Stimulated activated CD4-positive, alpha-beta T cell treated with anti-CD3 and anti-CD28 coated beads, Interleukin-12 subunit alpha, Interleukin-12 subunit beta, amount 100 ng/mL, for 24 hours (primary cell): ENCODE measurements at regions not wholly inside any gene's neighbourhood (a gene's known extent, or its start where the extent isn't known, plus 50 kb on each side); places are given as distances from the start of the nearest gene placed in this dataset.
"Not testable (repeated sequence)": the region's sequence is repeated elsewhere in the genome, so short reads cannot be mapped to it uniquely, and the experiment has no call there.

Experiments used
- DNase-seq, 2 experiments: peaks; one replicate each; pipeline ENCODE4 v3.0.0-alpha.2; 2020; ENCODE audit warnings: low read depth in 2 of 2

GRCh38 chr15:81825136-81825535, 220.7 kb downstream of the MEX3B start:
- DNase-seq: no peak

GRCh38 chr15:81822587-81822986, 223.2 kb downstream of the MEX3B start:
- DNase-seq: not testable (repeated sequence)

- no peak for DNase-seq
Observed at GRCh38 chr15:81819924-81820635, 225.7 kb downstream of the MEX3B start.

- DNase-seq: no peak
Observed at GRCh38 chr15:81814882-81815455, 230.8 kb downstream of the MEX3B start.

GRCh38 chr15:81813215-81813614, 232.6 kb downstream of the MEX3B start:
- no peak for DNase-seq

GRCh38 chr15:81812456-81812855, 233.4 kb downstream of the MEX3B start:
- no peak for DNase-seq

GRCh38 chr15:81811736-81812135, 234.1 kb downstream of the MEX3B start:
- no peak for DNase-seq

GRCh38 chr15:81809543-81809942, 236.3 kb downstream of the MEX3B start:
- DNase-seq: no peak

GRCh38 chr15:81807806-81808205, 238.0 kb downstream of the MEX3B start:
- no peak for DNase-seq

GRCh38 chr15:81807186-81807585, 238.6 kb downstream of the MEX3B start:
- DNase-seq: no peak

GRCh38 chr15:81795899-81796298, 249.9 kb downstream of the MEX3B start:
- DNase-seq: no peak

GRCh38 chr15:81792646-81793045, 253.2 kb downstream of the MEX3B start:
- DNase-seq: no peak

- not testable (repeated sequence) for DNase-seq
Observed at GRCh38 chr15:81791322-81791721, 254.5 kb downstream of the MEX3B start.

- no peak for DNase-seq
Observed at GRCh38 chr15:81789403-81789802, 256.4 kb downstream of the MEX3B start.

GRCh38 chr15:81786776-81787175, 259.0 kb downstream of the MEX3B start:
- DNase-seq: no peak

- no peak for DNase-seq
Observed at GRCh38 chr15:81785679-81786078, 260.1 kb downstream of the MEX3B start.

- no peak for DNase-seq
Observed at GRCh38 chr15:81785181-81785580, 260.6 kb downstream of the MEX3B start.

GRCh38 chr15:81784751-81785150, 261.1 kb downstream of the MEX3B start:
- DNase-seq: no peak

GRCh38 chr15:81783586-81783985, 262.2 kb downstream of the MEX3B start:
- DNase-seq: no peak

- no peak for DNase-seq
Observed at GRCh38 chr15:81783076-81783475, 262.7 kb downstream of the MEX3B start.

GRCh38 chr15:81781395-81781794, 264.4 kb downstream of the MEX3B start:
- DNase-seq: no peak

GRCh38 chr15:81780966-81781365, 264.9 kb downstream of the MEX3B start:
- DNase-seq: no peak

GRCh38 chr15:81779181-81779580, 266.6 kb downstream of the MEX3B start:
- DNase-seq: no peak

GRCh38 chr15:81777546-81777945, 268.3 kb downstream of the MEX3B start:
- DNase-seq: no peak
